Erythroblast (primary cell): ENCODE measurements at regions not wholly inside any gene's neighbourhood (a gene's known extent, or its start where the extent isn't known, plus 50 kb on each side); places are given as distances from the start of the nearest gene placed in this dataset.

Experiments
- DNase-seq, 2 experiments: peaks; one replicate each; lab custom pipeline; 2025; lab: John Stamatoyannopoulos, UW
- GATA1 ChIP-seq: IDR thresholded peaks from 2 replicates; pipeline ENCODE4 v1.6.1; 2011; ENCODE audit warnings: low read depth, mild to moderate bottlenecking, control low read depth, low read length, moderate library complexity
- POLR2A ChIP-seq: IDR thresholded peaks from 2 replicates; pipeline ENCODE4 v1.6.1; 2011; ENCODE audit warnings: mild to moderate bottlenecking, low read length

- TF ChIP-seq POLR2A (no peak), GATA1 (no peak)
- DNase-seq: no peak
These were observed 78.6 kb upstream of the PITRM1 start for GRCh38 chr10:3251172-3251571.

DNA sequence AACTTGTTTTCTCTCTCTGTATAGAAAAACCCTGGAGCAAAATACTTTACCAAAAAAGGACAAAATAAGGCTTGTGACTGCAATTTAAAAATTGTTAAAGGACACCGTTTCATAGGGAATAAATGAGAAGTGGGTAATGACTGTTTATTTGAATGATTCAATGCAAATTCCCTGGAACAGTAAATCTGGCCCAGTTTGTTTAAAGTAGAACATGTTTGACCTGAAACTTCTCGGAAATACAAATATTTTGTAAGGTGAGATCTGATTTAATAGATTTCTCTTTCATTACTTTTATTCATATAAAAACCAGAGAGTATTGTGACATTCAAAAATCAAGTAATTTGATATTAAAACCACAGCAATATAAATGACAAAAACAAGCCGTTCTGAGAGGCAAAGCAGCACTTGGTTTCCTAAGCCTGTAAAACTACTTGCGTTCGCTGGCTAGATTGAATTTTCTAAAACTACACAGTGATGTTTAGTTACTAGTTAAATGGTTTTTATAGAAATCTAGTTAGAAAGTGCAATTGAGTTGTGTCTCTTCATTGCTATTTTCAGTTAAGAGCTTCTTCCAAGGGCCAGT lies 76.8 kb upstream of the PITRM1 start:
- DNase-seq: no peak
- TF ChIP-seq POLR2A: no peak

DNA sequence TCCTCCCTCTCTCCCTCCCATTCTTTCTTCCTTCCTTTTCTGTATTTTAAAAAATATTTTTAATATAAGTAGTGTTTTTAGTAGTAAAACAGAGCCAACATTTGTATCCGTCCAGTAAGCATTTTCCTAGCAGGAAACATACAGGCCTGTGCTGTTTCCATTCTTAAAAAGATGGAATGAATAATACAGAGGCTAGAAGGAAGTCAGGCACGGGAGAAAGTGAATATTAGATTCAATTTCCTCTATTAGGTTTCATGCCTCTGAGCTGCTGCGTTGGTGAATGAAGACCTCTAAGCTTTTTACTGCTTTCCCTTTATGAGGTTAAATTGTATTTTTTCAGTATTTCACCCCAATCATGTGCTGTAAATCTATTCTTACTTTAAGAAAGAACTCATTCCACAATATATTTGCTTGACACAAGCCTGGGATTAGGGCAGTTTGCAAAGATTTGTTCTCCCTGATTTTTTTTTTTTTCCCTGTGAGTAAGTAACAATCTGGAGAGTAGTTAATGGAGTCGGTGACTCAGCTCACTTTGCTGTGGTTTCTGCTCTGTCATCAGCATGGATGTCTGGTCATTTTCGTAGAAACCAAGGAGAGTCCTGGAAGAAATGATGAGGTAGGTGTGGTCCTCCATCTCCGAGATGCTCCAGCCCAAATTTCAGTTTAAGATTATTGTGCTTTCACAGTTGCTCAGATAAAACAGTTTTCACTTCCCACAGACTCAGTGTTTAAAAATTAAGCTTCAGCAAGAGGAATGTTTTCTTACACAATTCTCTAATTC lies 76.1 kb upstream of the PITRM1 start:
- DNase-seq: no peak
- TF ChIP-seq POLR2A (no peak), GATA1 (no peak)

GRCh38 chr10:3245395-3245794 lies 72.8 kb upstream of the PITRM1 start:
- TF ChIP-seq GATA1: no peak
- DNase-seq: no peak

- DNase-seq: no peak
- TF ChIP-seq POLR2A (no peak), GATA1 (no peak)
These were observed 69.5 kb upstream of the PITRM1 start for GRCh38 chr10:3241967-3242650.

DNA sequence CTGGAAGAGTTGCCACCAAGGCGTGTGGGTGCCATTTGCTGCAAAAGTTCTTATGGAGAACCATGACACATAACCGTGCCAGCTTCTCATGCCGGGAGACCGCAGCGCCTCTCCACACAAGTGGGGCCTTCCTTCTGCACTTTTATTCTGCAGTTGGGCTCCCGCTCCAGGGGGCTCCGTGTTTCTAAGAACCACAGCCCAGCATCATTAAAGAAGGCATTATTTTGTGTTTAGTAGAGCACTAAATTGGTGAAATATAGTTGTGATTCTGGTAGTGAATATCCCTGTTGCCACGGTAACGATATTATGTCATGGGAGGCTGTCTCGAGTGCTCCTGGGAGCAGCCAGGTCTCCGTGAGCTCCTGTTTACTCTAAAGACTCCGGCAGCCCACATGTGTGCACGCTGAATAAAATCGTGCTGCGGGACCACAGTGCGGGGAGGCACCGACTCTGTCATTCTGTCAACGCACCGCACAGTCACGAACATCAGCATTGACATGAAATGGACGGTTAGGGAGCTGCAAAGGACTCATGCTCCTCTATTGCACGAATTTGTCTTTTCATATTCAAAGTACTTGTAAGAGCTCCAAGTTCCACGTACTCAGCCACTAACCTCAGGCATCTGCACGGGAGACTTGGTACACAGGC lies 68.8 kb upstream of the PITRM1 start:
- DNase-seq: no peak
- TF ChIP-seq POLR2A (no peak), GATA1 (no peak)

DNA sequence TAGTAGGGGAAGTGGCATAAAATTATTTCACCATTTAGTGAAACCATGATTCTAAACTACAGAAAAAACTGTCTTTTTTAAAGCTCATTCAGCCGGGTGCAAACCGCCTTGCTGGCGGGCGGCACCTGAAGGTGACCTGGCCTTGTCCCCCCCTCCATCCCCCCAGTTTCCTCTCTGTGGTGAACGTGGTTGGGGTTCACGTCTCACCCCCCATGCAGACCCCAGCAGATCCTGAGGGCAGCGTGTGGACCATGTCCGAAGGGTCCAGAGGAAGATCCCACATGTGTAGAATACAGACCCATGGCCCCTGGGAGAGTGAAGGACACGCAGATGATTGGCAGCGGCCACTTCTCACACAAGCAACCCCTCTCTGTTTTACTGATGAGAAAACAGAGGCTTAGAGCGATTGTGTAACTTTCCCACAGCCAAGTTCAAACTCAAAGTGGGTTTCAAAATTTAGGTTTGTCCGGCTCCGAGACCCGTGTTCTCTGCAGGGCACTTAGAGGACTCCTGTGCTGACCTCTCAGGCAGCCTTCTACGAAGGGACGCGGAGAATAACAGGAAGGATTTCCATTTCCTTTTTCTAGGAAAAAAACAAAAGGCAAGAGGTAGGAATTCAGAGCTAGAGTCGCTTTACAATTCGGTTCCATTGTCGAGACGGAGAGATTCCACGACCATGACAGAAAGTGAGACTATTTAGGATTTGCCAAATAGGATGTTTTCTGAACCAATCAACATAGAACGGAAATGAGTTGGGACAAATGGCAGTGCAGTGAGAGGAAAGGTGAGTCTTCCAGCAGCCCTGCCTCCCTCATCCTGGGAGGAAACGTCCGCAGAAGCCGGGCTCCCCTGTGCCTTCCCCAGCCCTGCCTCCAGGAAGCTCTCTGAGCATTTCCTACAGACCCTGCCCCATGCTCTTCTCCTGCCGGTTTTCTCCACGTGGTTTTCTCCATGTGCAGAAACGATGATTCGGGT lies 67.6 kb upstream of the PITRM1 start:
- no peak for DNase-seq
- TF ChIP-seq GATA1 (no peak), POLR2A (no peak)

DNA sequence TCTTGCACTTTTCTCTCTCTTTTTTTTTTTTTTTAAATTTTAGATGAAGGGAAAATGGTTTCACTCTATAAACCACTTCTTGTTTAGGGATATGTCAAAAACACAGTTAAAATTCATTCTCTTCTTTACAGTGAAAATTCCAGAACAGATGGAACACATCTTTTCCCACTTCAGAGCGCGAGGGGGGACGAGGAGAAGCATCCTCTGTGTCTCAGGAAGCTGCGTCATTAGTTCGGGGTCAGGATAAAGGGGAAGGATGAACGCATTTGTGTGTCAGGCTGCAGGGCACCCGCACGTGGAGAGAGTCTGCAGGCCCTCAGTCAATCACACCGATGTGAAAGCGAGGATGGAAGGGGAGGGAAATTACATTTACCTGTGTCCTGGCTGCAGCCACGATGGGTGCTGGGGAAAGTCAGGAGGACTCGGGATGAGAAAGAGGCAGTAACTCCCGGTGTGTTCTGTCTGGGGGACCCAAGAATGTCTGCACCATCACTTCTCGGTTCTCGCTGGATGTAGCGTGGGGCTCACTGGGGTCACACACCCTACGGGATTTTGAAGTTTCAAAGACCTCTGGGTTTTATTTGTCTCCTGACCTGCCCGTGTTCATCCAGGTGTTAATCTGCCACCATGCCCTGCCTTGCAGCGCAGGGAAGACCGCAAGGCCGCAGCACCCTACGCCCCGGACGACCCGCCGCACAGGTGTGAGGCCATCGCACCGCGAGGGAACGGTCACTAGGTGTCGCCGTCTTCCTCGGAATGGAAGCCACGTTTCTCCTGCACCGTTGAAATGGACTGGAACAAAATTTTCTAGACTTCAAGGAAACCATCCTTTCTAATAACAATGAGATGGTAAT lies 66.7 kb upstream of the PITRM1 start:
- DNase-seq: peak; percentile 46 to 69
- no peak for TF ChIP-seq POLR2A
- TF ChIP-seq GATA1: no peak

DNA sequence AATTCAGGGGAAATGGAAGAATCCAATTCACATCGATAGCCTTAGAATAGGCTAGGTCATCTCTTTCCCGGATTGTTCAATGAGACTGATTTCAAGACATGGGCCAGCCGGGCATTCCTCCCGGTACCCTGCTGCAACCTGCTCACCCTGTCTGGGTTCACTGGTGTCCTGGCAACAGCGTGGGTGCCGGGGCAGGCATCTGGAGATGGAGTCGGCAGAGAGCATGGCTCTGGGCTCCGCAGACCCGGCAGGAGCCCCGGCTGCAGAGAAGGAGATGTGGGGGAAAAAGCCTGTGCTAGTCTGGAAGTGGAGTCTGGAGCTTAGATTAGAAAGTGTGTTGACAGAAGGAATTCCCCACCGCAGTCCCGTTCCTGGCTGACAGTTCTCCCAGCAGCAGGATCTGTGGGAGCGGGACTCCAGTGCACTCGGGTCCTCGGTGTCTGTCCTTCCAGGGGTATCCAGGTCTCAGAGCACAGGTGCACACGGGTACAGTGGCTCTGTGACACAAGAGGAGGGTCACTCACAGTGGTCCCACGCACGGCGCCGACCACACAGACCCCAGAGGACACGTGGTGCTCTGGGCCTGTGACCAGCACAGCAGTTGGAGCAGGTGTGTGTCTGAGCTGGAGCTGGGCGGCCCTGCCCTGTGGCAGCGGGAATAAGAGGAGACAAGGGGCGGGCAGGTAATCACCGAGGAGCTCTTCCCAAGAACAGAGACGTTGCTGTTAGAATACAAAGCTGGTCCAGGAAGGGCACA lies 65.7 kb upstream of the PITRM1 start:
- DNase-seq: no peak
- TF ChIP-seq POLR2A: no peak
- TF ChIP-seq GATA1: no peak

DNA sequence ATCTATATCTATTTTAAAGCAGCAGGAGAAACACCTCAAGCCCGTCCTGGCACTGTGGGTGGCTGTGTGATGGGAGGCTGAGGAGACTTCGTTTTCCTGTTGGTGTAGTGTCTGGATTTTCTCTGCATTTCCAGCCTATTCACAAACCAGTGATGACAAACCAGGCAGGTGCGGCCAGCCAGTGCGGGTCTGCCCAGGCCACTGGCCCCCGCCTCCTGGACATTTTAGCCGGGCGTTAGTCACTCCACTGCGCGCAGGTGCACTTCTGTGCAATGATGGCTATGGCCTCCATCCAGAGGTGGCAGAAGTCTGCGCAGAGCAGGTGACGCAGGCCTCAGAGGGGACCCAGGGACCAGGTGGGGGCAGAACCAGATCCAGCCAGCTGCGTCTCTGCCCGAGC lies 64.9 kb upstream of the PITRM1 start:
- TF ChIP-seq GATA1: no peak
- TF ChIP-seq POLR2A: no peak
- DNase-seq: no peak

GRCh38 chr10:3236644-3237404 lies 64.2 kb upstream of the PITRM1 start:
- TF ChIP-seq POLR2A (no peak), GATA1 (no peak)
- no peak for DNase-seq
